ENCODE measurements at regions not wholly inside any gene's neighbourhood (a gene's known extent, or its start where the extent isn't known, plus 50 kb on each side); places are given as distances from the start of the nearest gene placed in this dataset.

DNA sequence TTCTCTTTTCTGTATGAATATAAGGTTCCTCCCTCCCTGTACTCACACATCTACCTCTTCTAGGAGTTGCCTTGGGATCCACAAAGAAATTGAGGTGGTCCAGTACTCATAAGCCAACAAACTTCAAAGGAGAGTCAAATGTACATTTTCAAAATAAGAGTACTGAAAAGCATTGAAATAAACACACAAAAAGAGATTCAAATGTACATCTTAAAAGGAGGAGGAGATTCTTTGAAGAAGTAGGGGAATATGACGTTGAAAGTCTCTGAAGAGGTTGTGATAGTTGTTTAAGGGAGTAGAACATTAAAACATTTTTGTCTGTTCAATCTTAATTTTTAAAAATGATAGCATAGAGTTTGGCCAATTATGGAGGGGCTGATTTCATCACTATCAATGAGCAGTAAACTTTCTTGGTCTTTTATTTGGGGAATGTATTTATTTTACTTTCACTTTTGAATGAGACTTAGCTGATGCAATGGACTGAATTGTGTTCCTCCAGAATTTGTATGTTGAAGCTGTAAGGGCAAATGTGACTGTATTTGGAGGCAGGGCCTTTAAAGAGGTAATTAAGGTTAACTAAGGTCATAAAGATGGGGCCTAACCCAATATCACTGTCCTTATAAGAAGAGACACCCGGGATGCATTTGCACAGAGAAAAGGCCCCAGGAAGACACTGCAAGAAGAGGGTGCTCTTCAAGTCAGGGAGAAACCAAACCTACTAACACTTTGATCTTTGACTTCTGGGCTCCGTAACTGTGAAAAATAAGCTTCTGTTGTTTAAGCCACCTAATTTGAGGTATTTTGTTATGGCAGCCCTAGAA is 226.3 kb upstream of the PGRMC2 start:
- FAIRE-seq = no peak
- DNase-seq (ENCODE audit: low spot score in 2 of 2) = no peak

DNA sequence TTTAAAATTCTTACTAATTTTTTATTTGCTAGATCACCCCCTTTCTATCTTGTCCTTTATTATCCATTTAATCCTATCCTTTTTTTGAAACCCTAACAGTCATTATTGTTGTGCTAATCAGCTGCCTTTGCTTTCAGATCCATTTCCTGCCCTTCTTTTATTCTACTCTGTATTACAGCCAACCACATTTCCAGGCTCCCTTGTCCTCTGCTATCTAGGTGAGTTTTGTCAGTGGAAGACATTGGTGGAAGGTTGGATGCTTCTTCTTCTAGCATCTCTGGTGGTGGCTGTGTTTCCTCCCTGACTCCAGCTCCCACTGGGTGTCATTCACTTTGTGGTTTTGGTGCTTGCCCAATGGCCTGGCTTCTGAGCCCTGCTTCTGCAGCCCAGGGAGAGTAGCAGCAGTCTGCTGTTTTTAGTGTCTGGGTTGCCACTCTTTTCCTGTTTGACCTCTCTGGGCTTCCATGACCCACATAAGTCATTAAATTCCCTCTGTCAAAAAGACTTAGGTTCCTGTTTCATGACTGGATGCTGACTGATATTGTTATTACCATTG is 225.2 kb upstream of the PGRMC2 start:
- DNase-seq (ENCODE audit: low spot score in 2 of 2) (no peak), FAIRE-seq (no peak)

DNA sequence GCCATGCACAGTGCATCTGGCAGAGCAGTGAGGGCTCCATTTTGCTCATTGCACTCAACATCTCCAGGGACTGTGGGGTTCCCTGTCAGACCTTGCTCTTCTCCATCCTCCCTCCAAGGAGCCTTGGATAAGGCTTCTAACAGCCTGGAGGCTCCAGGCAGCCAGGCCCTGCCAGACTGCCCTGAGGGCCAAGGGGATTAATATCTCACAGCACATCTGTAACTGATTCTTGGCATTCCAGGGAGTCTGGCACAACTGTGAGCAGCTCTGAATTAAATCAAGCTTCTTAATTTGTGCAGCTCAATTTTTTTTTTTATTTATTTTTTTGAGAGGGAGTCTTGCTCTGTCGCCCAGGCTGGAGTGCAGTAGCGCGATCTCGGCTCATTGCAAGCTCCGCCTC is 224.5 kb upstream of the PGRMC2 start:
- no peak for FAIRE-seq

DNA sequence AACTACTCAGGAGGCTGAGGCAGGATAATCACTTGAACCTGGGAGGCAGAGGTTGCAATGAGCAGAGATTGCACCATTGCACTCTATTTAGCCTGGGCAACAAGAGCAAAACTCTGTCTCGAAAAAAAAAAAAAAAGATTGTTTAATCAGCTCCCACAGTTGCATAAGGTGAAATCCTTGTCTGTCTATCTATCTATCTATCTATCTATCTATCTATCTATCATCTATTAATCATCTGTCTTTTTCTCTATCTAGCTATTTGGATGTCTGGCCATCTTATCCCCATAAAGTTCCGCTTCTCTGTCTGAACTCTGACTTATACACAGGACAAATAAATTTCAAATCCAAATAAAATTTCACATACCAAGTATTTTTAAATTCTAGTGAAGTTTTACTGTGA is 223.2 kb upstream of the PGRMC2 start:
- FAIRE-seq (no peak), DNase-seq (ENCODE audit: low spot score in 2 of 2) (no peak)

More for the DNA sequence above, 224.5 kb upstream of the PGRMC2 start:
- DNase-seq (ENCODE audit: low spot score in 2 of 2) = no peak

DNA sequence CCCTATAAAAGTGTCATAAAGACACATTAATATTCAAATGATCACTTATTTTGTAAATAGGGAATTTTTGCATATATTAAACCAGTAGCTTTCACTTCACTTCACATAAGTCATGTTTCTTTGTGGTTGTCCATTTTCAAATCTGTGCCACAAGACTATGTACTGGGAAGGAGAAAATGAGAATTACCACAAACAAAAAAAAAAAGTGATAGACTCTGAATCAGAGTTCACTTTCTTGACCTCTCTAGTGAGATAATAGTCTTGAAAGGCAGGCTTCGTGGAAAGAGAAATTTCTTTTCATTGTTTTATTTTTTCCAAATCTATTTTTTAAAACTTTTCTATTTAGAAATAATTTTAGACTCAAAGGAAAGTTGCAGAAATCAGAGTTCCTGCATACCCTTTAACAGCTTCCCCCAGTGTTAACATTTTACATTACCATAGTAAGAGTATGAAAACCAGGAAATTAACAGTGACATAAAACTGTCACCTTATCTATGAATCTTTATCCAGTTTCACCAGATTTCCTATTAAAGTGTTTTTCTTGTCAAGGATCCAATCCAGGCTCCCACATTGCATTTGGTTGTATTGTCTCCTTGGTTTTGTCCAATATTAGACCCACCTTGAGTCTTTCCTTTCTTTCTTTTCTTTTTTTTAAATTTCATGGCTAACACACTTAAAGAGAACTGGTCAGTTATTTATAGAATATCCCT is 215.4 kb upstream of the PGRMC2 start:
- no peak for FAIRE-seq

DNA sequence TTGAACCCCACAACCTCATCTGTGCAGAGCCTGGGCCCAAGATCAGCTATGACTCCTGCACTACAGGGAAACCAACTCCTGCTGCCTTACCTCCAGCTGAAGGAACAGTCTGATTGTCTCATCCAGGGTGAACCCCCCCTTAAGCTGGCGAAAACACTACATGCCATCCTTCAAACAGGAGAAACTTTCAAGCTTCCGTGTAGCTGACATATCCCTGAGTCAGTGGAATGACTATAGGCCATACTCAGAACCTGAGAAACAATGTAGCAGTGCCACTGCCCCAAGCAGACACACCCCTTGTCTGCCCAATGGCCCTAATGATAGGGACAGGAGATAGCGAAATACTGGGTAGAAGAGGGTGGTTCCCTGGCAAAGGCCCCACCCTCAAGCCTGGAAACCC is 213.6 kb upstream of the PGRMC2 start:
- no peak for DNase-seq (ENCODE audit: low spot score in 2 of 2)
- FAIRE-seq = no peak

More for the DNA sequence above, 215.4 kb upstream of the PGRMC2 start:
- DNase-seq (ENCODE audit: low spot score in 2 of 2) = no peak

DNA sequence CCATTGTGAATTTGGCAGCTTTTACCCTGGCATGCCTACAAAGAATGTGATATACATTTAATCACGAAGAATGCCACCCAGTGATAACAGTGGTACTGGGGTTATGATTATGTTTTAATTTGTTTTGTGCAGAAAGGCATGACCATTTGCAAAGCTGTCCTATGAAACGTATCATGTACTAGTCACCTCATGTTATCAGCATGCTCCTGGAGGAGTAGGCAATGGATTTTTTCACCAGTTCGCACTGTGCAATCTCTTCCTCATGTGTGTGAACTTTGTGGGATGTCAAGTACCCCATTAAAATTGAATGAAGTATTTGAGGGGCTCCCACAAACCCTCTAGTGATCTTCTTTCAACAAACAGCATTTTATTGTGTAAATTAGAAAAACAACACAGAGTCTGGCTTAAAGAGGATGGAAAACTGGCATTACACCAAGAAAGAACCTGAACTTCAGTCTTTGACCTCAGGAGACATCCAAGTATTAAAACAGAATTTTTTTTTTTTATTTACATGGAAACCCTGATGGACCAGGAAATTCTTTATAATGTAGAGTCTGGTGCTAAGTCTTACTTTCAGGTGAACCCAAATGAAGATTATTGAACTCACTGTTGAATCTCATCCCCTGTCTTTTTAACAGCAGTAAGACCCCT is 200.6 kb upstream of the PGRMC2 start:
- FAIRE-seq (no peak), DNase-seq (ENCODE audit: low spot score in 2 of 2) (no peak)

DNA sequence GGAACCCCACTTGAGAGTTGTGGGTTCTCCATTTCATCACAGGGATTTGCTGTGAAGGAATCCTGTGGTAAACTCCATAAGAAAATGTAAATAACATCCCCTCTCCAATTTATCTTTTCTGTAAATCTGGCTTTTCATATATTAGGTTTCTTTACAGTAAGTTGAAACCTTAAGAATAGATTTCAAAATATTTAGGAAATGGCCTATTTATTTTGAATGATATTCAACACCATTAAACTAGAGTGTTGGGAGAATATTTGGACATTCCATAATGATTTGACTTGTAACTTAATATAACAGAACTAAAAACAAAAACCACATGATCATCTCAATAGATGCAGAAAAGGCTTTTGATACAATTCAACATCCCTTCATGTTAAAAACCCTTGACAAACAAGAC is 197.3 kb upstream of the PGRMC2 start:
- FAIRE-seq = no peak
- no peak for DNase-seq (ENCODE audit: low spot score in 2 of 2)

DNA sequence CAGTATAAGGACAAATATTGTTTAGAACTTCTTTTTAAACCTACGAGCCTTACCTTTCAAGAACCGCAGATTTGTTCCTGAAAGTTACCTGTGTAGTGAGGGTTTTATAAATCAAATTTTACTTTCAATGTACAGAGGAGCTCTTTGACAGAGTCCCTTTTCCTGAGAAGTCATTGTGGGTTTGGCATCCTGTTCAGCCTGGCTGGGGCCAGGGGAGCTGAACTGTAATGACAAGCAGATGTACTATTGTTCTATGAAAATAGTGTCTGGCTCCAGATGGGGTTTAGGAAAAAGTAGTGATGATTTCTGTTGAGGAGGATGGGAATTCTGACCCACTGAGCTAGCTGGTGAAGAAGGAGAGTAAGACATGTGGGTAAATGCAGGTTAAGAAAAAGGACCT is 196.2 kb upstream of the PGRMC2 start:
- FAIRE-seq = no peak
- DNase-seq (ENCODE audit: low spot score in 2 of 2) = no peak

DNA sequence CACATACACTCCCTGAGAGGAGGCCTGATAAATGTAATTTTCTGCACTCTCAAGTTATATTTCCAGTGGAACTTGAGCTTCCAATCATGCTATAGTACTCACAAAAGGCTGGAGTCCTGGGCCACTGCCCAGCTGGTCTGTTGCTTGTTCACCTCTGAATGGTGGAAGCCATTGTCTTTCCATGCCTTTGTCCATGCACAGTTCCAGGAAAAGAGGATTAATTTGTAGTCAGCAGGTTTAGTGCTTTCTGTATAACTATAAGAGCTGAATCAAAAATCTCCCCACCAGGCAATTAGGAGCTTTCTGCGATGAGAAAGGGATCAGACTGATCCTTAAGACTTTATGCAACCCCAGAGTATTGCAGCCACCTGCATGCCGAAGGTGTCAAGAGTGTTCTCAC is 195.4 kb upstream of the PGRMC2 start:
- FAIRE-seq (no peak), DNase-seq (ENCODE audit: low spot score in 2 of 2) (no peak)

DNA sequence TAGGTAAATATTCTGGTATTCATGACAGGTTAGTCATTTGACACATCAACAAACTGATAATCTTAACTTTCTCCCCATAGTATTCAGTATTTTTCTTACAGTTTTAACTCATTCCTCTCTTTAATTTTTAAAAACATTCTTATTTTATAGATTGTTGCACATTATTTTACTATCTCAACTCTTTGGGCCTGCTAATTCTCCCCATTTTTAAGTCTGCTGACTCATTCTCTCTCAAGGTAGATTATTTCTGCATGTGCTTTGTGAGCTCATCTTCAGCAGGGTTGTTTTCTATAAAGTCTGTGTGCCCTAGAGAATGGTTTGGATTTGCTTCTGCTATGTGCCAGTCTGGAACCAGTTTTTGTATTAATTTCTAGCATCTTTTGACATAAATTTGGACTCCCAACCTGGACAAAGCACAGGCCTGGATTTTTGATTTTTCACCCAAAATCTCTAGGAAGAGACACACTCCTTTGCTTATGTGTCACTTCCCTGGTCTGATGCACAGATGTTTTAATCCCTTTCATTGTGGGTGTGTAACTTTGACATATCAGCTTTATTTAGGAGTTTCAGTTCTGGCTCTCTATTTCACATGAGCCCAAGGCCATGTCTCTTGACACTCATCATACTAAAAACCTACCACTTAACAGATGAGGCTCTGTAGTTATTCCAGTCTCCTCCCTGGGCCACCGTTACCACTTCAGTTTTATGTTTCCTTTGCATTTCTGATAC is 194.3 kb upstream of the PGRMC2 start:
- FAIRE-seq (no peak), DNase-seq (ENCODE audit: low spot score in 2 of 2) (no peak)

DNA sequence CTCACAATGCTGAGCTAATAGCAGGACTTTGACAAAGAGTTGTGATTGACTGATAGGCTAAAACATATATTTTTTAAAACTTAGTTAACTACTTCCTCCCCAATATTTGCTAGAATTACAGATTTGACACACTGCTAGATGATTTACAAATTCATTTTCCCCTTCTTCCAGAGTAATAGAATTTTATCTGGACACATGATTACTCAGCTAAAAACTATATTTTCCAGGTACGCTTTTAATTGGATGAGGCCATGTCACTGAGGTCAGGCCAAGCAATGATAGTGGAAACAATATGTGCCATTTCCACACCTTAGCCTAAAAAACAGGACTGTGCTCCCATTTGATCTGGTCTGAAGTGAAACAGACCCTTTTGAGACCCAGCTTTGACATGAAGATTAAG is 193.3 kb upstream of the PGRMC2 start:
- DNase-seq (ENCODE audit: low spot score in 2 of 2) = no peak
- no peak for FAIRE-seq

DNA sequence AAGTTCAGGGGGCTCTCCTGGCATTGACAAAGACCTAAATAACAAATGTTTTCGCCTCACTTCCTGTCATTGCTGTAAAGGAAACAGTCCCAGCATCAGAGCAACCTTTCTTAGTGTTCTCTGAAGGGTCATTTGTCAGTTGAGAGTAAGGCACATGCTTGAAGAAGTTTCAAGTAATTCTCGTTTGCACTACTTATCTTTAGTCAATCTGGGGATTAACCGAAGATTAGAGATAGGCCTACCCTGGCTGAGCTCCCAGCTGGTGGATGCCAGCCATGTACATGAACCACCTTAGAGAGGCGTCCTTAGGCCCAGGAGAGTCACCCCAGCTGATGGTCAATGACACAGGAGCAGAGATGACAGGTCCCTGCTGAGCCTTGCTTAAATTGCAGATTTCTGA is 189.9 kb upstream of the PGRMC2 start:
- DNase-seq (ENCODE audit: low spot score in 2 of 2) (no peak), FAIRE-seq (no peak)

DNA sequence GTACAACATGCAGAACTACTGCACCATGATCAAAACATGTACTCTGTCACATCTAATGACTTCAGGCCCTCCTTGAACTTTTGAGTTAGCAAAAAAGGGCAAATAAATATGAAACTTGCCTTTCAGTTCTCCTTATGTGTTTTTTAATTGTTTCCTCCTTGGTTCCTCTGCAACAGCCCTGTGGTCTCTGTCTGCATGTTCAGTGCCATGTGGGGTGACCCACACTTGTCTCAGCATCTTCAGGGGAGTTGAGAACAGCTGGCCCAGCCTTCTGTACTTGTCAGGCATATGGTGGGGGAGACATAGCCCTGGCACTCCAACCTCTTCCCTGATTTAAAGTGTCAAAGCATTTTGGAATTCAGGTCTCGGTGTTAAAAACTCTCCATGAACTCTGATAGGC is 188.0 kb upstream of the PGRMC2 start:
- DNase-seq (ENCODE audit: low spot score in 2 of 2) (no peak), FAIRE-seq (no peak)

DNA sequence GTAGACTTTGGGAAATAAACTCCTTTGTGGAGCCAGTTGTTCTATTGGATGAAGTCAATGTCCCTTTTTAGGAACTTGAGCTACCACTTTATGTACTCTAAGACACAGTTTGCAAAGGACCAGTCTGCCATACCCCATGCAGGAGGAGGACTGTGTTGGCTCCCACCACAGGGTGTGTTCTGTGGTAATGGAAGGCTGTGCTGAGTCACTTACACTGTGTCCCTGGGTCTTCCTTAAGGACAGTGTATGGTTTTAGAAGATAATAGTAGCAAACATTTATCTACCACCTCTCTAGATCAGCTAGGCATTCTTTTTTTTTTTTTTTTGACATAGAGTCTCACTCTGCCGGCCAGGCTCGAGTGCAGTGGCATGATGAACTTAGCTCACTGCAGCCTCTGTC is 184.0 kb upstream of the PGRMC2 start:
- DNase-seq (ENCODE audit: low spot score in 2 of 2) (no peak), FAIRE-seq (no peak)

DNA sequence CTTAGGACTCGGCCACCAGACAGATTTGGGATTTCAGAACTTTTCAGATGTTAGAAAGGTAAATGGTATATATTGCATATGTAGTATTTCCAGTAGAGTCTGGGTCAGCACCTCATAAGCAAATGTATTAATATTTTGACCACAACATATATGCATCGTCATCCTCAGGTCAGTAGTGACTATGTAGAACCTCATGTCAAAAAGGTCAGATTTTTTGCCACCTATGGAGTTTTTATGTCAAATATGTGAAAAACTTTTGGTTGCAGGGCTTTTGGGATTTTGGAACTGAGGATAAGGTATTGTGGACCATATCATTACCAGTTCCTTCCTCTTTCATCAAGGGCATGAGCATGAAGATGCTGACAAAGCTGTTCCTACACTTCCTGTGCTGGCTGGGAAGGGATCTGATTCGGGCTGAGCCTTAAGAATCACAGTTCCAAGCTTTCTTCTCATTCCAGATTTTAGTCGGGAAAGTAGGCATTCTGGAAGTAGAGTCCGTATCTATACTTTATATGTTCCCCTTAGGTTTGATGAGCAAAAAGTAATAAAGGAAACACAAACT is 183.0 kb upstream of the PGRMC2 start:
- FAIRE-seq = no peak
- no peak for DNase-seq (ENCODE audit: low spot score in 2 of 2)

DNA sequence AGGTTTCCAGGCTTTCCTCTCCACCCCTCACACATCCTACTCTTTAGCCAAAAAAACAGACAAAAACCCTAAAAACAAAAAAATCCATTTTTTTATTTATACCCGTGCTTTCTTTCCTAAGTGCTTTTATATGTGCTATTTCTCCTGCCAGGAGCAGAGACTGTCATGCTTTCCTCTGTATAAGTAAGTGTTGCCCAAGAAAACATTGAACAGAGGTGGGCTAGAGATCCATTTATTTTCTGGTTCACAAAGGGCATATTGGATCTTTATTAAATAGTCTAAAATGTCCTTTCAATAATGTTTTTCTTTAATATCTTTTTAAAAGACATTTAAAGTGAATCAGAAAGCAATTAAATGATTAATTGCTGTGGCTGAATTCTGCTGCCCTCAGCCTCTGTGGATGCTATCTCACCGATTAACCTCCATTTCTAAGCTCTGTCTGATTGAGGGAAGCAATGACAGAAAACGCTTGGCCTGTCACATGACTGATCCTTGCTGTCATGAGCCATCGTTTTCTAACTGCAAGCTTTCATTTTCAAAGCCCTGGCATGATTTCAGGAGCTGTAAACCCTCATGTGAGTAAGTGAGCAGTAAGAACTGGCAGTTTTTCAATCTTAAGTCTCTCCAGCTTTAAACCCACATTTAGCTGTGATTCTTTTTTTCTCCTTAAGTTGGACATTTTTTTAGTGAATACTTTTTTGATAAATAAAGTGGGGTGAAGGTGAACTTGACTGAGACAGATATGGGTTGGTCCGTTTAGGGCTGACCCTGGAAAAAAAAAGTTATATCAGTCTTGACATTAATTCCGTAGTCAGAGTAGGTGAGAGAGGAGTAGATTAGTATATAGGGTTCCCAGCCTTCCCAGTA is 180.7 kb upstream of the PGRMC2 start:
- DNase-seq (ENCODE audit: low spot score in 2 of 2) (peak in 1 of 2 donors; percentile 14), FAIRE-seq (no peak)

DNA sequence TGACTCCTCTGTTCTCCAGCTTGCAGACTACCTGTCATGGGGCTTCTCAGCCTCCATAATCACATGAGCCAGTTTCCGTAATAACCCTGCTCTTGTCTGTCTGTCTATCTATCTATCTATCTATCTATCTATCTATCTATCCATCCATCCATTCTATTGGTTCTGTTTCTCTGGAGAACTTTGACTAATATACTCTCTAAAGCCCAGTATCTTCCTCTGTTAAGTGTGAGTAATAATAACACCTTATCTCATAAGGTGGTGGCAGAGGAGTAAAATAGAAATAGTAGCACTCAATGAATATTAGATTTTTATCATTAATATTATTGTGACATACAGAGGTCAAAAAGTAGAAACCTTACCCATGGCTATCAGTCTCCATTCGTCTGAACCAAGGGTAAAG is 177.9 kb upstream of the PGRMC2 start:
- FAIRE-seq (no peak), DNase-seq (ENCODE audit: low spot score in 2 of 2) (no peak)

DNA sequence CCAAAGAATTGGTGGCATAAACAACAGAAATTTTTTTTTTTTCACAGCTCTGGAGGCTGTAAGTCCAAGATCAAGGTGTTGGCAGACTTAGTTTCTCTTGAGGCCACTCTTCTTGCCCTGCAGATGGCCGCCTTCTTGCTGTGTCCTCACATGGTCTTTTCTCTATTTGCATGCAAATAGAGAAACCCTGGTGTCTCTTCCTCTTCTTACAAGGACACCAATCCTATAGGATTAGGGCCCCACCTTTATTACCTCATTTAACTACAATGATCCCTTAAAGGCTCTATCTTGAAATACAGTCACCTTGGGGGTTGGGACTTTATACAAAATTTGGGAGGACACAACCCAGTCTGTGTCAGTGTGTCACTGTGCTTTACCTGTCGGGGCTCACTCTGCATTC is 175.4 kb upstream of the PGRMC2 start:
- DNase-seq (ENCODE audit: low spot score in 2 of 2) = no peak

More for the DNA sequence above, 175.4 kb upstream of the PGRMC2 start:
- FAIRE-seq = no peak
